ENCODE measurements at regions not wholly inside any gene's neighbourhood (a gene's known extent, or its start where the extent isn't known, plus 50 kb on each side); places are given as distances from the start of the nearest gene placed in this dataset.

DNA sequence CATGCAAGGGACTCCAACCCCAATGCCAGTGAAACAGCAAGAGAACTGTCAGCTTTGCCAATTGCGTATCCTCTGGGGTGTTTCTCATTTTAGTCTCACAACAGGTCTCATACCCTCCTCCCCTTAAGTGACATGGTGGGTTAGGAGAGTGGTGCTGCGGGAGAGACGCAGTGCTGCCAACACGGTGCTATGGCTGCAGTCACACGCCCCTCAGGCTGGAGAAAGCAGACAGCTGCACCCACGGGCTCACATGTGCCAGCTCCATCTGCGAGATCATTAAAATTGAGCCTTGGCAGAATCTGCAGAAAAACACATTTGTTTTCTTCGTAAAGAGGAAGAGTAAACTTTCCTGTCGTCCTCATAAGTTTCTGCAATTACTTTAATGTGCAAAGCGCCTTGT is 114.7 kb downstream of the ANKRD60 start:
- H3K4me3 Mint-ChIP-seq = no peak overlapping the region
- no peak for DNase-seq
- peaks cover 0 to 2% (median 0%) of the 10 kb centered on the region in 3 donors for H3K4me1 Mint-ChIP-seq
- peaks cover 10 to 44% (median 19%) of the 10 kb centered on the region in 7 donors for H3K9me3 Mint-ChIP-seq
- ATAC-seq (ENCODE audit: low read depth in 2 of 2) = no peak
- H3K27me3 Mint-ChIP-seq = peaks cover 30 to 57% (median 43%) of the 10 kb centered on the region in 3 donors
- no peak overlapping the region for H3K27ac Mint-ChIP-seq
- peaks cover 0 to 30% of the 10 kb centered on the region in 2 donors for H3K36me3 Mint-ChIP-seq

DNA sequence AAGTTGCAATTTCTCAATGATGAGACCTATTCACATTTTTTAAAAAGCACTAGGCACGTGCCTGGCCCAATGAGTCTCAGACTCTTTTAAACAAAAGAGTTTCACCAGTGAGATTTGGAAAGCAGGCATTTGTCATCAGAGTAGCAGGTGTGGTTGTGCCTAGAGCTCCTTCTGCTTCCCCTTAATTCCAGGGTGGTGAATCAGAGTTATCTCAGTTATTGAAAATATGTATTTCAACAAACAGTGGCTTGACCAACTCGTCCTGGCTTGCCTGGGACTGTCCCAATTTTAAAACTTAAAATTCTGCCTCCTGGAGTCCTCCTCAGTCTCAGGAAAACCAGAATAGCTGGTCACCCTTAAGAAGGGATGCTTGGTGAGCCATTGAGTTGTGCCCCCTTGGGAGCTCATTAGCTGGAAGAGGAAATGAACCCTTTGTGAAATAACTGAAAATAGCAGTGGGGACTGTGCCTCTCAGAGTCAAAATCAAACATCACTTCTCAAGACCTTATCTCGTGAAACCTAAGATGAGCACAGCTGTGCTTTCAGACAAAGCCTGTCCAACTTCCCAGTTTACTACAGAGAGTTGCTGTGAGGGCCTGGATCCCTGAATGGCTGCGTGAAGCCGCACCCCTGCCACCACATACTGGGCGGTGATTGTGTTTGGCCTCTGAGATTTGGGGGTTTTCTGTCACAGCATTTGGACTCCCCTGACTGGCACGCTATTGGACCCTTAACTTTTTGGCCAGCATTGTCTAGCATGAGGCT is 116.3 kb downstream of the ANKRD60 start:
- no peak for ATAC-seq (ENCODE audit: low read depth in 2 of 2)
- DNase-seq = no peak
- Mint-ChIP-seq H3K4me1 (peaks cover 0 to 2% (median 0%) of the 10 kb centered on the region in 3 donors), H3K27me3 (peaks cover 26 to 66% (median 45%) of the 10 kb centered on the region in 3 donors), H3K4me3 (no peak overlapping the region), H3K36me3 (peaks cover 0 to 19% of the 10 kb centered on the region in 2 donors), H3K9me3 (peaks cover 8 to 36% (median 15%) of the 10 kb centered on the region in 7 donors), H3K27ac (peak overlapping the region in 1 of 6 donors; percentile 34)

DNA sequence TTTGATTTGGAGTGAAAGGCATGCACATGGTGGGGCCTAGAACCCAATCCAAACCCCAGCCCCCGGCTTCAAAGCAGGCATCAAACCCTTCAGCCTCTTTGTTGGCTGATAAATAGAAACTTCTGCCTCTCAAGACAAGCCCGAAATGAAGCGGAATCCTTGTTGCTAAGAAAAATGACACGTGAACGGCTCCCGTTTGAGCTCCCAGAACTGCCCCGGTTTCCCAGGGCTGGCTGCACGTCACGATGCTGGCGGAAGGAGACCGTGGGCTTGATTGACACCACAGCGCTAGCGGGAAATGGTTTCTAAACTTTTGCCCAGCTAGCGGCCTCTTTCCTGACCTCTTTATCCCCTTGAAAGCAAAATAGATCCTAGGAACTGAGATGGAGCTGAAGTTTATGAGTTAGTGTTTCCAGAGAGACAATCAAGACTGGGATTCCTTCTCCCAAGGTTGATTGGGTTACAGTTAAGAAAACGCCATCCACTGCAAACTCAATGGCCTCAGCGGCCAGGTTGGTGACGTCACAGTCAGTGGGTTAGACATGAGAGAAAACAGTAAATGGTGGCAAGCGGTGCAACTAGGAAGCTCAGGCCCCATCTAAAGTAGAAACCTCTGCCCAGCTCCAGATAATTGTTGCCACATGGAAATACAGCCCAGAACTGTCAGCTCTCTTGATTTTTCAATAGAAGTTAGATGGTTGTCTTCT is 117.0 kb downstream of the ANKRD60 start:
- Mint-ChIP-seq H3K4me1 (peaks cover 0 to 2% (median 0%) of the 10 kb centered on the region in 3 donors), H3K27me3 (peaks cover 22 to 64% (median 38%) of the 10 kb centered on the region in 3 donors), H3K4me3 (no peak overlapping the region), H3K27ac (no peak overlapping the region), H3K9me3 (peaks cover 10 to 30% (median 12%) of the 10 kb centered on the region in 7 donors), H3K36me3 (peaks cover 0 to 11% of the 10 kb centered on the region in 2 donors)
- ATAC-seq (ENCODE audit: low read depth in 2 of 2) = no peak
- DNase-seq = no peak

DNA sequence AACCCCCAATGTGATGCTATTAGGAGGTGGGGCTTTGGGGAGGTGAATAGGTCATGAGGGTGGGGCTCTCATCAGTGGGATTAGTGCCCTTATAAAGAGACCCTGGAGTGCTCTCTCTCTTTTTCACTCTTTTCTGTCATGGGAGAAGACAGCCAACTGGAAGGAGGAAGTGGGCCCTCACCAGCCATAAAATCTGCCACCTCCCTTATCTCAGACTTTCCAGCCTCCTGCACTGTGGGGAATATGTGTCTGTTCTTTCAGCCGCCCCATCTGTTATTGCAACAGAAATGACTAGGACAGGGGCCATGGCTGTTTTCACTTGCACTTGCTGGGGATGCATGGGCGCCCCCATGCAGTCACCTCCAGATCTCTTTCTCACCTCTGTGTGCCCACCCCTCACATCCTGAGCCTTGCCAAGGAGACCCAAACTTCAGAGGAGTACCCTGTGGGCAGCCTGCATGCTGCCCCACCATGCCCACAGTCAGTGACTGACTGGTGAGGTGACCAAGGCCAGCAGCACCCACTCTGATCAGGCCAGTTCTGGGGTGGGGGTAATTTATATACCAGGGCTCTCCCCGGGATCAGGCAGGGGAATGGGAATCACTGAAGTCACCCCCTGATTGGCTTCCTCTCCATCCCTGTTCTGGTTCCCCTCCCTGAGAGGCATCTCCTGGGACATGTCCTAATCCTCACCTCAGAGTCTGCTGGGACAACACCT is 118.4 kb downstream of the ANKRD60 start:
- no peak overlapping the region for H3K27ac Mint-ChIP-seq
- peaks cover 16 to 62% (median 35%) of the 10 kb centered on the region in 3 donors for H3K27me3 Mint-ChIP-seq
- peaks cover 0 to 11% of the 10 kb centered on the region in 2 donors for H3K36me3 Mint-ChIP-seq
- H3K4me3 Mint-ChIP-seq = no peak overlapping the region
- no peak for DNase-seq
- H3K4me1 Mint-ChIP-seq = peaks cover 0 to 2% (median 0%) of the 10 kb centered on the region in 3 donors
- H3K9me3 Mint-ChIP-seq = peaks cover 11 to 29% (median 17%) of the 10 kb centered on the region in 7 donors
- ATAC-seq (ENCODE audit: low read depth in 2 of 2) = no peak

DNA sequence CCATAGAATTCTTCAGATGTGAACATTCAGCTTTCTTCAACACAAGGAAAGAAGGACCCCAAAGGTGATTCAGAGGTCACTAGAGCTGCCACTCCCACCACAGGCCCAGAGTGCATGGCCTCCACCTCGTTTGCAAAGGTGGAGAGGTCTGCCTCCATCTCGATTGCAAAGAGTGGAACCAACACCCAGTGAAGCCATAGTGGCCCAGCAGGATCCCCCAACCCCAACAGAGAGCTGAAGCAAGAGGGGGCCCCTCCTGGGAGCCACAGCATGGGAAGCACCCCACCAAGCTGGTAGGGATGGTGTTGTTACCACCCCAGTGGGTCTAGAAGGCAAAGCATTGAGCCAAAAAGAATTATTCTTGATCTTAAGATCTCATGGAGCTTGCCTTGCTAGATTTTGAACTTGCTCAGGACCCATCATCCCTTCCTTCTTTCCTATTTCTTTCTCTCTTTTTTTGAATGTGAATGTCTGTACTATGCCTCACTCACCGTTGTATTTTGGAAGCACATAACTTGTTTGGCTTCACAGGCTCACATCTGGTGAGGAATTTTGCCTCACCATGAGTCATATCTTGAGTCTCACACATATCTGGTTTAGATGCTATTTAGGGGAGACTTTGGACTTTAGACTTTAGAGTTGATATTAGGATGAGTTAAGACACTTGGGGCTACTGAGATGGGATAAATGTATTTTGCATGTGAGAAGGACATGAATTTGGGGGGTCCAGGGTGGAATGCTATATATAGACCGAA is 119.2 kb downstream of the ANKRD60 start:
- H3K4me1 Mint-ChIP-seq = peaks cover 0 to 2% (median 0%) of the 10 kb centered on the region in 3 donors
- peaks cover 12 to 55% (median 27%) of the 10 kb centered on the region in 3 donors for H3K27me3 Mint-ChIP-seq

DNA sequence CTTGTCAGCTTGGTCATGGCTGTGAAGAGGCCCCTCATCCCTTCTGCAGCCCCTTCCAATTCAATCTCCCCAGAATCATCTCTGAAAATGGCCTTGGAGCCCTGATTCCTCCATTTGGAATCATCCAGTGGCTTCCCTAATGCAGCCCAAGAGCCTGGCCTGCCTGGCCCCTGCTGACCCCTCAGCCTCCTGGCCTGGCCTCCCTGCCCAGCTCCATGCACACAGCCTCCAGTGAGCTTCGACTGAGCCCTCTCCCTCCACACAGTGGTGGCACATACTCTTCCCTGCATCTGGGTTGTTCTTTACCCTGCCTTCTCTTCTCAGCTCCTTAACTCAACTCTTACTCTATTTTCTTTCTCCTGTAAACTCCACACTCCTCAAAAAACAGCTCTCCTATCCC is 120.9 kb downstream of the ANKRD60 start:
- Mint-ChIP-seq H3K4me1 (peaks cover 0 to 2% (median 0%) of the 10 kb centered on the region in 3 donors), H3K9me3 (peaks cover 11 to 29% (median 17%) of the 10 kb centered on the region in 7 donors), H3K4me3 (no peak overlapping the region), H3K27ac (no peak overlapping the region), H3K27me3 (peaks cover 9 to 42% (median 22%) of the 10 kb centered on the region in 3 donors), H3K36me3 (peaks cover 0 to 11% of the 10 kb centered on the region in 2 donors)
- ATAC-seq (ENCODE audit: low read depth in 2 of 2) = no peak
- DNase-seq = no peak

More for the DNA sequence above, 119.2 kb downstream of the ANKRD60 start:
- Mint-ChIP-seq H3K27ac (no peak overlapping the region), H3K36me3 (peaks cover 0 to 11% of the 10 kb centered on the region in 2 donors), H3K4me3 (no peak overlapping the region), H3K9me3 (peaks cover 11 to 29% (median 17%) of the 10 kb centered on the region in 7 donors)
- DNase-seq = no peak
- no peak for ATAC-seq (ENCODE audit: low read depth in 2 of 2)

DNA sequence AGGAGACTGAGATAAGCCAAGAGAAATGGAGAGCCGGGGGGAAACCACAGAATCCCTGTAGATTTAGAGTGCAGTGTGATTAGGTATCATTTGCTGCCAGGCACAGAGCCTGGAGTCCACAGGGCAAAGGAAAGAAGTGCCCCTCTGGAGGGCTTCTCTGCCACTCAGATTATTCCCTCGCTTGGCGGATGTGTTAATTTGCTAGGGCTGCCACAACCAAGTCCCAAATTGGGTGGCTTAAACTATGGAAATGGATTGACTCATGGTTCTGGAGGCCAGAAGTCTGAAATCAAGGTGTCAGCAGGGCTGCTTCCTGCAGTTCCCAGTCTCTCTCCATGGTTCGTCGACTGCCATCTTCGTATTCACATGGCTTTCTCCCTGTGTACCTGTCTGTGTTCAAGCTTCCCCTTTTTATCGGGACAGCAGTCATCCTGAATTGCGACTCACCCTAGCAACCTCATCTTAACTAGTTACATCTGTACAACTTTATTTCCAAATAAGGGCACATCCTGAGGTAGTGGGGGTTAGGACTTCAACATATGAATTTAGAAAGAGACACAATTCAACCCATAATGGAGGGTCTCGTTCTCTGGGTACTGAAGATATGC is 122.2 kb downstream of the ANKRD60 start:
- Mint-ChIP-seq H3K4me3 (no peak overlapping the region), H3K27me3 (peaks cover 9 to 42% (median 22%) of the 10 kb centered on the region in 3 donors), H3K36me3 (peaks cover 0 to 11% of the 10 kb centered on the region in 2 donors), H3K4me1 (no peaks in the 10 kb centered on the region), H3K9me3 (peaks cover 11 to 29% (median 17%) of the 10 kb centered on the region in 7 donors), H3K27ac (no peak overlapping the region)
- ATAC-seq (ENCODE audit: low read depth in 2 of 2) (no peak), DNase-seq (no peak)

DNA sequence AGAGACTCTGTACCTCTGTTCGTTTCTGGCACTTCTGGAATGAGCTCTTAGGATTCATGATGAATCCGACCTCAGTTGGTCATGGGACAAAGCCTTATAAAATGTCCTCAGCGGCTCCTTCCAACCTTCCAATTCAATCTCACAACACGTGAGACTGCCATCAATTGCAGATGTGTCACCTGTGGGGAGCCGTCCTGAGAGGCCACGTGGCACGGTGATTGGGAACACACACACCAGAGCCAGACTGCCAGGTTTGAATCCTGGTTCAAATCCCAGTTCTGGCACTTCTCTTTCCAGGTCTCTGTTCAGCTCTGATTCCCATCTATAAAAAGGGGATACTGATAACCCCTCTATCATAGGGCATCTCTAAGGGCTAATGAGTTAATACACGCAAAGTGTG is 124.5 kb downstream of the ANKRD60 start:
- no peak for ATAC-seq (ENCODE audit: low read depth in 2 of 2)
- H3K9me3 Mint-ChIP-seq = peaks cover 3 to 15% (median 5%) of the 10 kb centered on the region in 7 donors
- H3K4me1 Mint-ChIP-seq = no peaks in the 10 kb centered on the region
- no peak for DNase-seq
- H3K36me3 Mint-ChIP-seq = no peaks in the 10 kb centered on the region
- H3K27ac Mint-ChIP-seq = no peak overlapping the region
- H3K4me3 Mint-ChIP-seq = no peak overlapping the region
- peaks cover 3 to 43% (median 26%) of the 10 kb centered on the region in 3 donors for H3K27me3 Mint-ChIP-seq

DNA sequence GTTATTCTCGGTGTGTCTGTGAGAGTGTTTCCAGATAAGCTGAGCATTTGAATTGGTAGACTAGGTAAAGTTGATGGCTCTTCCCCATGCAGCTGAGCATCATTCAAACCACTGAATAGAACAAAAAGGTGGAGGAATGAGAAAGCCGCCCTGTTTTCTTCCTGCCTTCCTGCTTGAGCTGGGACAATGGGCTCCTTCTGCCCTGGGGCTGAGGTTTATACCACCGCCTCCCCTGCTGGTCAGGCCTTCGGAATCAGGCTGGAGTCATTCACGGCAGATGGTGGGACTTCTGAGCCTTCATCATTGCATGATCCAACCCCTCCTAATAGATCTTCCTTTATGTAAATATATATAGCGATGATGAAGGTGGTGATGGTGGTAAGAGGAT is 124.9 kb downstream of the ANKRD60 start:
- H3K36me3 Mint-ChIP-seq = no peaks in the 10 kb centered on the region
- H3K4me3 Mint-ChIP-seq = no peak overlapping the region
- H3K27me3 Mint-ChIP-seq = peaks cover 0 to 39% (median 26%) of the 10 kb centered on the region in 3 donors
- H3K27ac Mint-ChIP-seq = no peak overlapping the region
- H3K4me1 Mint-ChIP-seq = no peaks in the 10 kb centered on the region
- no peak for ATAC-seq (ENCODE audit: low read depth in 2 of 2)
- H3K9me3 Mint-ChIP-seq = peaks cover 3 to 12% (median 3%) of the 10 kb centered on the region in 7 donors
- no peak for DNase-seq

DNA sequence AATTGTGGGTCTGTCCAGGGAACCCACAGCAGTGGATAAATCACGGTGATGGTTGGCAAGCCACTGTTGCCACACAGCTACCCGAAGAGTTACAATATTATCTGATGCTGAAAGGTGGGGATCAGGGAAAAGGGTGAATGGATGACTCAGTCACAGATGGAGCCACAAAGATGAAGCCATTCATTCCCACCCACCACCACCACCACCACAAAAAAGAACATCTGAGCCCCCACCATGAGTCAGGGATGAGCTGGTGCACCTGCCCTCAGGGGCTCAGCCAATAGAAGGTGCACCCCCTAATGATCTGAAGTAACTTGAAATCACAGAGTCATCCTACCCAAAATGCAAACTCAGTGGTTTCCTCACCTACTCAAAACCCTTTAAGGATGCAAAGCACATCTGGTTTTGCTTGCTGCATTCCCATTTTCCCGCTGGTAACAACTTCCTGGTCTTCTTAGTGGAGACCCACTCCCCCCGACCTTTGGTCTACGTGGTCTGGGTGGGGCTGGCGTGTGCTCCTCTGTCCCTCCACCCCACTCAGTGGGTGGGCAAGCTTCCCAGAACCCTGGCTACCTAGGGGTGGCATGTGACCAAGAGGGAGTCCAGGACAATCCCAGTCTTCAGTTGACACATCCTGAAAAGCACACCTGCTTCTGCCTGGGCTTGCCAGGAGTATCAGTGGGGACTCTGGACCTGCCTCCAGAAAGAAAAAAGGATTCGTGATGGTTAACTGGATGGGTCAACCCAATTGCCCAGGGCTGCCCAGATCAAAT is 125.5 kb downstream of the ANKRD60 start:
- no peaks in the 10 kb centered on the region for H3K4me1 Mint-ChIP-seq
- peaks cover 3 to 12% (median 3%) of the 10 kb centered on the region in 7 donors for H3K9me3 Mint-ChIP-seq
- peaks cover 0 to 34% (median 25%) of the 10 kb centered on the region in 3 donors for H3K27me3 Mint-ChIP-seq
- H3K36me3 Mint-ChIP-seq = no peaks in the 10 kb centered on the region
- H3K27ac Mint-ChIP-seq = no peak overlapping the region
- no peak overlapping the region for H3K4me3 Mint-ChIP-seq
- DNase-seq (no peak), ATAC-seq (ENCODE audit: low read depth in 2 of 2) (no peak)

DNA sequence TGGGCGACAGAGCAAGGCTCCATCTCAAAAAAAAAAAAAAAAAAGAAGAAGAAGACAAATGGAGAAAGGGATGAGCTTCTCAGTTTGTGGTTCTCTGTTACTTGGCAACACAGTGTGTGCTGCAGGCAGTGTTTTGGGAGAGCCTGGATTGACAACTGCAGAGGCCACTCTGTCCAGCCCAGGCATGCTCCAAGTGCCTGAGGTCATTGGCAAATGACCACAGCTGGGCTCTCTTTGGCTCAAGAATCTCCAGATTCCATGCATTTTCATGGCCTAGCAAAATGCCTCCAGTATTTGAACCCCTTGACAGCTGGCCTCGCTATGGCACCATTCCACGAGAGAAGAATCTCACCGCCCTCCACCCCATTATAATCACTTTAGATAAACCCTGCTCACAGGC is 126.2 kb downstream of the ANKRD60 start:
- Mint-ChIP-seq H3K36me3 (no peaks in the 10 kb centered on the region), H3K27me3 (peaks cover 0 to 34% (median 24%) of the 10 kb centered on the region in 3 donors), H3K4me1 (no peaks in the 10 kb centered on the region), H3K4me3 (no peak overlapping the region), H3K9me3 (peaks cover 0 to 8% (median 3%) of the 10 kb centered on the region in 7 donors), H3K27ac (no peak overlapping the region)
- no peak for DNase-seq
- ATAC-seq (ENCODE audit: low read depth in 2 of 2) = no peak
